ENCODE measurements at regions not wholly inside any gene's neighbourhood (a gene's known extent, or its start where the extent isn't known, plus 50 kb on each side); places are given as distances from the start of the nearest gene placed in this dataset.

GRCh38 chr7:94265456-94265855 is 129.2 kb upstream of the COL1A2 start:
- ChIA-PET POLR2A (no interaction called here), CTCF (interaction anchor here (0.6 kb wide), 1 partner anchor 184 kb away, joined by 4 read pairs; no protein-coding TSS in a partner anchor)
- no peak for DNase-seq (ENCODE audit: extremely low spot score)
- no peak for TF ChIP-seq FOXM1 (IDR thresholded peaks at IDR 0.05; ENCODE audit: borderline replicate concordance)
- no peak for TF ChIP-seq NFRKB (IDR thresholded peaks at IDR 0.05)
- no peak for TF ChIP-seq FOXK2 (IDR thresholded peaks at IDR 0.05)
- TF ChIP-seq BHLHE40 (IDR thresholded peaks at IDR 0.05; ENCODE audit: borderline replicate concordance), result no peak
- TF ChIP-seq ZNF384 (IDR thresholded peaks at IDR 0.05), result no peak
- TF ChIP-seq HDGF (IDR thresholded peaks at IDR 0.05; ENCODE audit: borderline replicate concordance), result no peak
- no peak for TF ChIP-seq LEF1 (IDR thresholded peaks at IDR 0.05; ENCODE audit: borderline replicate concordance)
- no peak for TF ChIP-seq TARDBP (IDR thresholded peaks at IDR 0.05)
- TF ChIP-seq ELF4 (IDR thresholded peaks at IDR 0.05), result no peak
- TF ChIP-seq SUZ12 (IDR thresholded peaks at IDR 0.05), result no peak
- TF ChIP-seq FOXA1 (IDR thresholded peaks at IDR 0.05), result no peak

GRCh38 chr7:94266238-94266644 is 128.5 kb upstream of the COL1A2 start:
- POLR2A ChIA-PET, result no interaction called here
- no peak for DNase-seq (ENCODE audit: extremely low spot score)
- CTCF ChIA-PET, result no interaction called here
- no peak for TF ChIP-seq HDGF (IDR thresholded peaks at IDR 0.05; ENCODE audit: borderline replicate concordance)
- no peak for TF ChIP-seq FOXM1 (IDR thresholded peaks at IDR 0.05; ENCODE audit: borderline replicate concordance)
- TF ChIP-seq LEF1 (IDR thresholded peaks at IDR 0.05; ENCODE audit: borderline replicate concordance), result no peak
- no peak for TF ChIP-seq SP1 (IDR thresholded peaks at IDR 0.05)
- no peak for TF ChIP-seq ARNT (IDR thresholded peaks at IDR 0.05)
- no peak for TF ChIP-seq L3MBTL2 (conservative IDR thresholded peaks at IDR 0.05)
- TF ChIP-seq CTBP1 (IDR thresholded peaks at IDR 0.05; ENCODE audit: borderline replicate concordance), result no peak
- no peak for TF ChIP-seq FOXK2 (IDR thresholded peaks at IDR 0.05)
- no peak for TF ChIP-seq FOXA1 (IDR thresholded peaks at IDR 0.05)
- no peak for TF ChIP-seq ELF4 (IDR thresholded peaks at IDR 0.05)
- TF ChIP-seq ZNF384 (IDR thresholded peaks at IDR 0.05), result no peak

GRCh38 chr7:94270772-94271171 is 123.9 kb upstream of the COL1A2 start:
- ChIA-PET CTCF (no interaction called here), POLR2A (no interaction called here)
- TF ChIP-seq FOXK2 (IDR thresholded peaks at IDR 0.05) (no peak), LEF1 (IDR thresholded peaks at IDR 0.05; ENCODE audit: borderline replicate concordance) (no peak), SP1 (IDR thresholded peaks at IDR 0.05) (no peak)
- DNase-seq (ENCODE audit: extremely low spot score), result no peak

GRCh38 chr7:94272821-94273583 is 121.7 kb upstream of the COL1A2 start:
- CTCF ChIA-PET, result no interaction called here
- DNase-seq (ENCODE audit: extremely low spot score), result no peak
- TF ChIP-seq ZNF384 (IDR thresholded peaks at IDR 0.05) (no peak), LEF1 (IDR thresholded peaks at IDR 0.05; ENCODE audit: borderline replicate concordance) (no peak), NFRKB (IDR thresholded peaks at IDR 0.05) (no peak), TARDBP (IDR thresholded peaks at IDR 0.05) (no peak), FOXK2 (IDR thresholded peaks at IDR 0.05) (no peak), FOXA1 (IDR thresholded peaks at IDR 0.05) (no peak), PKNOX1 (IDR thresholded peaks at IDR 0.05) (no peak), BHLHE40 (IDR thresholded peaks at IDR 0.05; ENCODE audit: borderline replicate concordance) (no peak), CTBP1 (IDR thresholded peaks at IDR 0.05; ENCODE audit: borderline replicate concordance) (no peak)
- POLR2A ChIA-PET, result no interaction called here

GRCh38 chr7:94274828-94275227 is 119.9 kb upstream of the COL1A2 start:
- no peak for DNase-seq (ENCODE audit: extremely low spot score)
- ChIA-PET POLR2A (no interaction called here), CTCF (no interaction called here)
- no peak for TF ChIP-seq ZNF384 (IDR thresholded peaks at IDR 0.05)
- no peak for TF ChIP-seq FOXK2 (IDR thresholded peaks at IDR 0.05)
- no peak for TF ChIP-seq FOXM1 (IDR thresholded peaks at IDR 0.05; ENCODE audit: borderline replicate concordance)
- TF ChIP-seq BHLHE40 (IDR thresholded peaks at IDR 0.05; ENCODE audit: borderline replicate concordance), result no peak
- TF ChIP-seq L3MBTL2 (conservative IDR thresholded peaks at IDR 0.05), result no peak
- no peak for TF ChIP-seq NFRKB (IDR thresholded peaks at IDR 0.05)
- no peak for TF ChIP-seq LEF1 (IDR thresholded peaks at IDR 0.05; ENCODE audit: borderline replicate concordance)
- TF ChIP-seq ARNT (IDR thresholded peaks at IDR 0.05), result no peak
- TF ChIP-seq ELF4 (IDR thresholded peaks at IDR 0.05), result no peak
- no peak for TF ChIP-seq PKNOX1 (IDR thresholded peaks at IDR 0.05)
- no peak for TF ChIP-seq SUZ12 (IDR thresholded peaks at IDR 0.05)
- TF ChIP-seq SP1 (IDR thresholded peaks at IDR 0.05), result no peak
- TF ChIP-seq FOXA1 (IDR thresholded peaks at IDR 0.05), result no peak
- no peak for TF ChIP-seq HDGF (IDR thresholded peaks at IDR 0.05; ENCODE audit: borderline replicate concordance)
- no peak for TF ChIP-seq TARDBP (IDR thresholded peaks at IDR 0.05)
- TF ChIP-seq CTBP1 (IDR thresholded peaks at IDR 0.05; ENCODE audit: borderline replicate concordance), result no peak

GRCh38 chr7:94276027-94276426 is 118.7 kb upstream of the COL1A2 start:
- CTCF ChIA-PET, result no interaction called here
- POLR2A ChIA-PET, result interaction anchor here (1.0 kb wide), 1 partner anchor 336 kb away, joined by 3 read pairs; no protein-coding TSS in a partner anchor

More at GRCh38 chr7:94276027-94276426, 118.7 kb upstream of the COL1A2 start:
- no peak for TF ChIP-seq ZNF384 (IDR thresholded peaks at IDR 0.05)
- no peak for TF ChIP-seq PKNOX1 (IDR thresholded peaks at IDR 0.05)
- TF ChIP-seq L3MBTL2 (conservative IDR thresholded peaks at IDR 0.05), result no peak
- TF ChIP-seq SP1 (IDR thresholded peaks at IDR 0.05), result no peak
- TF ChIP-seq ARNT (IDR thresholded peaks at IDR 0.05), result no peak
- DNase-seq (ENCODE audit: extremely low spot score), result no peak
